ENCODE measurements at regions not wholly inside any gene's neighbourhood (a gene's known extent, or its start where the extent isn't known, plus 50 kb on each side); places are given as distances from the start of the nearest gene placed in this dataset.

GRCh38 chr2:4883375-4883774 is 808.8 kb upstream of the SOX11 start:
- no peak overlapping the region for H3K27ac Mint-ChIP-seq (ENCODE audit: unreplicated experiment)
- no peak overlapping the region for H3K4me3 Mint-ChIP-seq (ENCODE audit: unreplicated experiment)
- H3K36me3 Mint-ChIP-seq (ENCODE audit: low read depth) = no peaks in the 10 kb centered on the region
- no peaks in the 10 kb centered on the region for H3K9me3 Mint-ChIP-seq (ENCODE audit: low read depth)
- peaks cover 7% of the 10 kb centered on the region for H3K4me1 Mint-ChIP-seq (ENCODE audit: low read depth)
- no peaks in the 10 kb centered on the region for H3K27me3 Mint-ChIP-seq (ENCODE audit: low read depth)
- no peak for TF ChIP-seq CTCF (IDR thresholded peaks at IDR 0.05)
- DNase-seq (ENCODE audit: low spot score) = peak; percentile 87

GRCh38 chr2:4884117-4884571 is 808.0 kb upstream of the SOX11 start:
- Mint-ChIP-seq H3K4me3 (ENCODE audit: unreplicated experiment) (no peak overlapping the region), H3K4me1 (ENCODE audit: low read depth) (peaks cover 7% of the 10 kb centered on the region), H3K9me3 (ENCODE audit: low read depth) (no peaks in the 10 kb centered on the region), H3K27ac (ENCODE audit: unreplicated experiment) (no peak overlapping the region), H3K27me3 (ENCODE audit: low read depth) (no peaks in the 10 kb centered on the region), H3K36me3 (ENCODE audit: low read depth) (no peaks in the 10 kb centered on the region)
- TF ChIP-seq CTCF (IDR thresholded peaks at IDR 0.05) = no peak
- DNase-seq (ENCODE audit: low spot score) = peak; percentile 89

GRCh38 chr2:4891394-4891793 is 800.8 kb upstream of the SOX11 start:
- H3K4me1 Mint-ChIP-seq (ENCODE audit: low read depth) = peaks cover 7% of the 10 kb centered on the region
- TF ChIP-seq CTCF (IDR thresholded peaks at IDR 0.05) = no peak
- DNase-seq (ENCODE audit: low spot score) = no peak
- no peaks in the 10 kb centered on the region for H3K9me3 Mint-ChIP-seq (ENCODE audit: low read depth)
- H3K4me3 Mint-ChIP-seq (ENCODE audit: unreplicated experiment) = no peak overlapping the region
- no peaks in the 10 kb centered on the region for H3K36me3 Mint-ChIP-seq (ENCODE audit: low read depth)
- no peak overlapping the region for H3K27ac Mint-ChIP-seq (ENCODE audit: unreplicated experiment)
- H3K27me3 Mint-ChIP-seq (ENCODE audit: low read depth) = no peaks in the 10 kb centered on the region

- Mint-ChIP-seq H3K4me1 (ENCODE audit: low read depth) (peaks cover 15% of the 10 kb centered on the region), H3K4me3 (ENCODE audit: unreplicated experiment) (no peak overlapping the region), H3K27ac (ENCODE audit: unreplicated experiment) (no peak overlapping the region), H3K27me3 (ENCODE audit: low read depth) (no peaks in the 10 kb centered on the region), H3K9me3 (ENCODE audit: low read depth) (no peaks in the 10 kb centered on the region), H3K36me3 (ENCODE audit: low read depth) (no peaks in the 10 kb centered on the region)
- TF ChIP-seq CTCF (IDR thresholded peaks at IDR 0.05) = no peak
- DNase-seq (ENCODE audit: low spot score) = no peak
Measured at GRCh38 chr2:4895371-4895770, 796.8 kb upstream of the SOX11 start.

GRCh38 chr2:4898706-4899105 is 793.5 kb upstream of the SOX11 start:
- Mint-ChIP-seq H3K4me1 (ENCODE audit: low read depth) (peaks cover 11% of the 10 kb centered on the region), H3K27ac (ENCODE audit: unreplicated experiment) (no peak overlapping the region), H3K4me3 (ENCODE audit: unreplicated experiment) (no peak overlapping the region), H3K9me3 (ENCODE audit: low read depth) (no peaks in the 10 kb centered on the region), H3K36me3 (ENCODE audit: low read depth) (no peaks in the 10 kb centered on the region), H3K27me3 (ENCODE audit: low read depth) (peaks cover 2% of the 10 kb centered on the region)
- no peak for TF ChIP-seq CTCF (IDR thresholded peaks at IDR 0.05)
- no peak for DNase-seq (ENCODE audit: low spot score)
